B cell (primary cell): ENCODE measurements at regions not wholly inside any gene's neighbourhood (a gene's known extent, or its start where the extent isn't known, plus 50 kb on each side); places are given as distances from the start of the nearest gene placed in this dataset.

Source experiments
- CTCF ChIP-seq: fragments of 200-600 bp; IDR thresholded peaks from one replicate; pipeline ENCODE4 v1.8.0; 2022; ENCODE audit warnings: antibody characterized with exemption, mild to moderate bottlenecking
- EZH2 ChIP-seq: IDR thresholded peaks from 2 replicates; pipeline ENCODE4 v1.6.1; 2012; ENCODE audit warnings: borderline replicate concordance, low read depth, mild to moderate bottlenecking, moderate library complexity, low read length; ENCODE audit not compliant: insufficient read depth, poor library complexity, severe bottlenecking

GRCh38 chr1:195185736-195186135, 1422.5 kb downstream of the KCNT2 start:
- TF ChIP-seq CTCF (no peak), EZH2 (no peak)
